ENCODE measurements at regions not wholly inside any gene's neighbourhood (a gene's known extent, or its start where the extent isn't known, plus 50 kb on each side); places are given as distances from the start of the nearest gene placed in this dataset.
"Not testable (repeated sequence)": the region's sequence is repeated elsewhere in the genome, so short reads cannot be mapped to it uniquely, and the experiment has no call there.

- TF ChIP-seq, protein P1, sequence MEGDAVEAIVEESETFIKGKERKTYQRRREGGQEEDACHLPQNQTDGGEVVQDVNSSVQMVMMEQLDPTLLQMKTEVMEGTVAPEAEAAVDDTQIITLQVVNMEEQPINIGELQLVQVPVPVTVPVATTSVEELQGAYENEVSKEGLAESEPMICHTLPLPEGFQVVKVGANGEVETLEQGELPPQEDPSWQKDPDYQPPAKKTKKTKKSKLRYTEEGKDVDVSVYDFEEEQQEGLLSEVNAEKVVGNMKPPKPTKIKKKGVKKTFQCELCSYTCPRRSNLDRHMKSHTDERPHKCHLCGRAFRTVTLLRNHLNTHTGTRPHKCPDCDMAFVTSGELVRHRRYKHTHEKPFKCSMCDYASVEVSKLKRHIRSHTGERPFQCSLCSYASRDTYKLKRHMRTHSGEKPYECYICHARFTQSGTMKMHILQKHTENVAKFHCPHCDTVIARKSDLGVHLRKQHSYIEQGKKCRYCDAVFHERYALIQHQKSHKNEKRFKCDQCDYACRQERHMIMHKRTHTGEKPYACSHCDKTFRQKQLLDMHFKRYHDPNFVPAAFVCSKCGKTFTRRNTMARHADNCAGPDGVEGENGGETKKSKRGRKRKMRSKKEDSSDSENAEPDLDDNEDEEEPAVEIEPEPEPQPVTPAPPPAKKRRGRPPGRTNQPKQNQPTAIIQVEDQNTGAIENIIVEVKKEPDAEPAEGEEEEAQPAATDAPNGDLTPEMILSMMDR (conservative IDR thresholded peaks at IDR 0.05; ENCODE audit: low read length): not testable (repeated sequence)
- not testable (repeated sequence) for TF ChIP-seq EZH2phosphoT487 (IDR thresholded peaks at IDR 0.05; ENCODE audit: borderline replicate concordance, low read depth, low read length)
Measured at GRCh38 chr3:134096214-134096613, 66.5 kb upstream of the SLCO2A1 start.

Measured in OCI-LY7 (cell line).